ES-I3 (cell line): ENCODE measurements at regions not wholly inside any gene's neighbourhood (a gene's known extent, or its start where the extent isn't known, plus 50 kb on each side); places are given as distances from the start of the nearest gene placed in this dataset.

Experiments
- H3K36me3 ChIP-seq: 2 replicates; pipeline ENCODE4 v1.6.1; 2013; ENCODE audit warnings: mild to moderate bottlenecking, low read length, control low read depth, moderate library complexity; ENCODE audit not compliant: insufficient read depth
- H3K4me1 ChIP-seq: 2 replicates; pipeline ENCODE4 v1.6.1; 2013; ENCODE audit warnings: mild to moderate bottlenecking, control low read depth, low read length; ENCODE audit not compliant: insufficient read depth
- H3K9ac ChIP-seq: 2 replicates; pipeline ENCODE4 v1.6.1; 2013; ENCODE audit warnings: low read depth, mild to moderate bottlenecking, low read length, moderate library complexity
- H3K9me3 ChIP-seq: 2 replicates; pipeline ENCODE4 v1.6.1; 2013; ENCODE audit warnings: mild to moderate bottlenecking, low read length, moderate library complexity; ENCODE audit not compliant: control insufficient read depth, insufficient read depth

GRCh38 chr15:88315221-88315878, 58.8 kb upstream of the NTRK3 start:
- H3K9me3 ChIP-seq: no peaks in the 10 kb centered on the region
- H3K9ac ChIP-seq: no peak overlapping the region
- H3K4me1 ChIP-seq: no peaks in the 10 kb centered on the region
- no peaks in the 10 kb centered on the region for H3K36me3 ChIP-seq

GRCh38 chr15:88312941-88313579, 56.5 kb upstream of the NTRK3 start:
- Histone ChIP-seq H3K4me1 (no peaks in the 10 kb centered on the region), H3K9me3 (no peaks in the 10 kb centered on the region), H3K9ac (no peak overlapping the region), H3K36me3 (no peaks in the 10 kb centered on the region)

- no peaks in the 10 kb centered on the region for H3K4me1 ChIP-seq
- H3K36me3 ChIP-seq: no peaks in the 10 kb centered on the region
- no peaks in the 10 kb centered on the region for H3K9me3 ChIP-seq
- H3K9ac ChIP-seq: no peak overlapping the region
Observed at GRCh38 chr15:88309363-88309762, 52.8 kb upstream of the NTRK3 start.

- Histone ChIP-seq H3K9me3 (no peaks in the 10 kb centered on the region), H3K36me3 (no peaks in the 10 kb centered on the region), H3K9ac (no peak overlapping the region), H3K4me1 (no peaks in the 10 kb centered on the region)
Observed at GRCh38 chr15:88307344-88307743, 50.8 kb upstream of the NTRK3 start.
